ENCODE measurements at regions not wholly inside any gene's neighbourhood (a gene's known extent, or its start where the extent isn't known, plus 50 kb on each side); places are given as distances from the start of the nearest gene placed in this dataset.

DNA sequence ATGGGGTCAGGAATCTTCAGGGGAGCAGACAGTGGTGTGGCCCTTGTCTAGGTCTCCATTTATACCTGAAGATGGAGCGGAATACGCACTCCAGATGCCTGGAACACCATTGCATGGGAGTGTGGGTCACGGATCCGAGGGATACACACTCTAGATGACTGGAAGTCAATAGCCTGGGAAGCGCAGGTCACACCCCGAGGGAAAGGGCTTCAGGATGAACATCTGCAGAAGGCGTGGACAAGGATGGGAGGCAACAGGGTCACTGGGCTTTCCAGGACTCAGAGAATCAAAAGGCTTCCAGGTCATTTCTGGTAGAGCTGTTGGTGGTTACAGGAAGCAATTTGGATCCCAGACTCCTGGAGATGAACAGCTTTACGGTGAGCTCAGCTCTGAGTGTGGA is 382.2 kb upstream of the KLF6 start:
- Histone ChIP-seq H4K5ac (ENCODE audit: insufficient read length, low read depth, low read length) (no peak overlapping the region), H3K4me1 (ENCODE audit: insufficient read depth, low read length) (no peaks in the 10 kb centered on the region; the same call in 1 of the 2 replicates), H2BK5ac (ENCODE audit: insufficient read length, low read length) (no peak overlapping the region), H2BK120ac (ENCODE audit: low read depth, low read length, poor library complexity, severe bottlenecking) (no peak overlapping the region), H4K91ac (ENCODE audit: insufficient read length, low read depth, low read length) (no peak overlapping the region), H3K4ac (ENCODE audit: low read depth, low read length) (no peak overlapping the region), H3K4me2 (ENCODE audit: insufficient read depth, insufficient read length, low read length) (no peak overlapping the region), H3K79me1 (ENCODE audit: insufficient read depth, low read depth, low read length, poor library complexity, severe bottlenecking) (no peaks in the 10 kb centered on the region), H2AK5ac (ENCODE audit: insufficient read length, low read length) (no peak overlapping the region), H2BK15ac (ENCODE audit: low read depth, low read length) (no peak overlapping the region), H3K23ac (ENCODE audit: insufficient read length, low read depth, low read length) (no peak overlapping the region), H3K56ac (ENCODE audit: insufficient read length, low read depth, low read length) (no peak overlapping the region), H3K23me2 (ENCODE audit: insufficient read length, low read depth, low read length, poor library complexity, severe bottlenecking) (no peaks in the 10 kb centered on the region), H3K14ac (ENCODE audit: insufficient read depth, low read length) (no peak overlapping the region), H2BK20ac (ENCODE audit: low read depth, low read length, poor library complexity, severe bottlenecking) (no peak overlapping the region), H3K9ac (ENCODE audit: extremely low read depth, insufficient read length, low read length) (no peak overlapping the region), H4K20me1 (ENCODE audit: control insufficient read depth, insufficient read depth, insufficient read length) (peaks cover 4% of the 10 kb centered on the region), H3K9me3 (ENCODE audit: control insufficient read depth, low read depth, low read length) (no peaks in the 10 kb centered on the region), H3K27me3 (ENCODE audit: insufficient read depth, low read length) (no peaks in the 10 kb centered on the region), H2AFZ (ENCODE audit: low read length) (no peak overlapping the region), H4K8ac (replicated peaks; ENCODE audit: insufficient read length, low read depth, low read length) (no peak overlapping the region), H3K27ac (ENCODE audit: insufficient read length, low read depth, low read length) (no peak overlapping the region), H3T11ph (ENCODE audit: low read length) (no peak overlapping the region), H3K79me2 (ENCODE audit: insufficient read depth, low read length) (no peaks in the 10 kb centered on the region), H3K18ac (ENCODE audit: insufficient read length, low read depth, low read length) (no peak overlapping the region), H2BK12ac (ENCODE audit: insufficient read length, low read depth, low read length) (no peak overlapping the region)
- H3K27me3 Mint-ChIP-seq (ENCODE audit: low read depth), result no peaks in the 10 kb centered on the region; the same call in 1 of the 2 replicates
- H3K4me1 Mint-ChIP-seq, result peaks cover 22 to 25% of the 10 kb centered on the region in 2 experiments
- TF ChIP-seq, protein P1, sequence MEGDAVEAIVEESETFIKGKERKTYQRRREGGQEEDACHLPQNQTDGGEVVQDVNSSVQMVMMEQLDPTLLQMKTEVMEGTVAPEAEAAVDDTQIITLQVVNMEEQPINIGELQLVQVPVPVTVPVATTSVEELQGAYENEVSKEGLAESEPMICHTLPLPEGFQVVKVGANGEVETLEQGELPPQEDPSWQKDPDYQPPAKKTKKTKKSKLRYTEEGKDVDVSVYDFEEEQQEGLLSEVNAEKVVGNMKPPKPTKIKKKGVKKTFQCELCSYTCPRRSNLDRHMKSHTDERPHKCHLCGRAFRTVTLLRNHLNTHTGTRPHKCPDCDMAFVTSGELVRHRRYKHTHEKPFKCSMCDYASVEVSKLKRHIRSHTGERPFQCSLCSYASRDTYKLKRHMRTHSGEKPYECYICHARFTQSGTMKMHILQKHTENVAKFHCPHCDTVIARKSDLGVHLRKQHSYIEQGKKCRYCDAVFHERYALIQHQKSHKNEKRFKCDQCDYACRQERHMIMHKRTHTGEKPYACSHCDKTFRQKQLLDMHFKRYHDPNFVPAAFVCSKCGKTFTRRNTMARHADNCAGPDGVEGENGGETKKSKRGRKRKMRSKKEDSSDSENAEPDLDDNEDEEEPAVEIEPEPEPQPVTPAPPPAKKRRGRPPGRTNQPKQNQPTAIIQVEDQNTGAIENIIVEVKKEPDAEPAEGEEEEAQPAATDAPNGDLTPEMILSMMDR (conservative IDR thresholded peaks at IDR 0.05), result no peak
- peaks cover 6% of the 10 kb centered on the region in 2 experiments; a peak in 3 of 5 replicates for H3K9me3 Mint-ChIP-seq
- DNase-seq, result no peak
- no peak overlapping the region for H3K4me3 Mint-ChIP-seq
- WGBS (ENCODE audit: extremely low coverage, insufficient read length, low lambda C conversion rate), result no CpG with 5 or more reads among the region's 8 CpGs
- peaks cover 0 to 6% (median 0%) of the 10 kb centered on the region in 3 experiments; a peak in 2 of 7 replicates for H3K36me3 Mint-ChIP-seq (ENCODE audit: insufficient read depth in 1 of 3, low read depth in 3 of 3)
- H3K27ac Mint-ChIP-seq, result no peak overlapping the region
